Neuronal stem cell (in vitro differentiated cells): ENCODE measurements at regions not wholly inside any gene's neighbourhood (a gene's known extent, or its start where the extent isn't known, plus 50 kb on each side); places are given as distances from the start of the nearest gene placed in this dataset.
"Not testable (repeated sequence)": the region's sequence is repeated elsewhere in the genome, so short reads cannot be mapped to it uniquely, and the experiment has no call there.

ENCODE experiments used
- DNase-seq: peaks from one replicate; pipeline ENCODE4 v3.0.0-alpha.2; 2013; ENCODE audit warnings: low spot score
- H2AFZ ChIP-seq: one replicate; pipeline ENCODE4 v1.6.1; 2013; ENCODE audit warnings: mild to moderate bottlenecking, low read length, inconsistent platforms
- H2AK5ac ChIP-seq: 2 replicates; pipeline ENCODE4 v1.6.1; 2013; ENCODE audit warnings: low read depth, mild to moderate bottlenecking, inconsistent platforms, low read length, moderate library complexity, mixed read lengths
- H2BK120ac ChIP-seq: 2 replicates; pipeline ENCODE4 v1.6.1; 2013; ENCODE audit warnings: low read depth, mild to moderate bottlenecking, inconsistent platforms, low read length, moderate library complexity, mixed read lengths
- H2BK12ac ChIP-seq: one replicate; pipeline ENCODE4 v1.6.1; 2013; ENCODE audit warnings: low read length, inconsistent platforms
- H2BK15ac ChIP-seq: 2 replicates; pipeline ENCODE4 v1.6.1; 2013; ENCODE audit warnings: mild to moderate bottlenecking, low read length, inconsistent platforms, mixed read lengths
- H2BK5ac ChIP-seq: one replicate; pipeline ENCODE4 v1.6.1; 2013; ENCODE audit warnings: inconsistent platforms, mild to moderate bottlenecking, low read length, moderate library complexity
- H3K14ac ChIP-seq: one replicate; pipeline ENCODE4 v1.6.1; 2013; ENCODE audit warnings: low read length, inconsistent platforms
- H3K18ac ChIP-seq: 2 replicates; pipeline ENCODE4 v1.6.1; 2013; ENCODE audit warnings: low read length, inconsistent platforms
- H3K23ac ChIP-seq: 2 replicates; pipeline ENCODE4 v1.6.1; 2013; ENCODE audit warnings: low read depth, mild to moderate bottlenecking, mixed read lengths, low read length, inconsistent platforms; ENCODE audit not compliant: poor library complexity
- H3K27ac ChIP-seq: replicated peaks from 3 replicates; pipeline ENCODE4 v1.5.1; 2013; ENCODE audit warnings: low read length, inconsistent platforms
- H3K27me3 ChIP-seq, 3 experiments: 2 replicates each; pipeline ENCODE4 v1.6.1; 2013; ENCODE audit warnings: low read length in 3 of 3, mild to moderate bottlenecking in 2 of 3, inconsistent platforms in 1 of 3, low read depth in 1 of 3, mixed read lengths in 1 of 3, moderate library complexity in 1 of 3; ENCODE audit not compliant: control insufficient read depth in 3 of 3, insufficient read depth in 3 of 3
- H3K36me3 ChIP-seq, 2 donors: replicated peaks in 1 of 2; 2 replicates each; pipeline ENCODE4 v1.6.1; 2013; ENCODE audit warnings: low read length in 2 of 2; ENCODE audit not compliant: control insufficient read depth in 2 of 2, insufficient read depth in 2 of 2
- H3K4ac ChIP-seq: 2 replicates; pipeline ENCODE4 v1.6.1; 2013; ENCODE audit warnings: inconsistent platforms, mild to moderate bottlenecking, low read length, moderate library complexity
- H3K4me1 ChIP-seq, 2 donors: 1 replicate in 1 of 2; 2 replicates in 1 of 2; pipeline ENCODE4 v1.6.1; 2013; ENCODE audit warnings: low read length in 2 of 2, low read depth in 1 of 2; ENCODE audit not compliant: control insufficient read depth in 2 of 2, insufficient read depth in 1 of 2
- H3K4me2 ChIP-seq: one replicate; pipeline ENCODE4 v1.6.1; 2013; ENCODE audit warnings: mild to moderate bottlenecking, low read length, inconsistent platforms; ENCODE audit not compliant: insufficient read depth, poor library complexity, severe bottlenecking
- H3K4me3 ChIP-seq, 2 donors: 2 replicates each; pipeline ENCODE4 v1.5.1; 2013; ENCODE audit warnings: low read length in 2 of 2, mild to moderate bottlenecking in 2 of 2, inconsistent platforms in 1 of 2, moderate library complexity in 1 of 2
- H3K79me1 ChIP-seq: one replicate; pipeline ENCODE4 v1.6.1; 2013; ENCODE audit warnings: low read depth, mild to moderate bottlenecking, inconsistent platforms, low read length, moderate library complexity
- H3K9ac ChIP-seq: one replicate; pipeline ENCODE4 v1.6.1; 2013; ENCODE audit warnings: mild to moderate bottlenecking, low read depth, low read length, inconsistent platforms; ENCODE audit not compliant: poor library complexity
- H3K9me3 ChIP-seq, 2 donors: replicated peaks in 1 of 2; 2 replicates each; pipeline versions ENCODE3 to v1.6.1; 2013; ENCODE audit warnings: low read length in 2 of 2, mild to moderate bottlenecking in 2 of 2, inconsistent platforms in 1 of 2, low read depth in 1 of 2, mixed read lengths in 1 of 2, moderate library complexity in 1 of 2; ENCODE audit not compliant: control insufficient read depth in 2 of 2, insufficient read depth in 1 of 2
- H4K8ac ChIP-seq: one replicate; pipeline ENCODE4 v1.6.1; 2013; ENCODE audit warnings: low read depth, mild to moderate bottlenecking, inconsistent platforms, low read length, moderate library complexity
- H4K91ac ChIP-seq: one replicate; pipeline ENCODE4 v1.6.1; 2013; ENCODE audit warnings: low read length, low read depth, mild to moderate bottlenecking, inconsistent platforms; ENCODE audit not compliant: poor library complexity
- WGBS, 2 donors: extraction: QIAGEN DNeasy Blood & Tissue Kit; methylation state at CpG; one replicate each; pipeline ENCODE4 v1.1.7; 2013; ENCODE audit warnings: missing lambda C conversion rate in 2 of 2, mixed read lengths in 1 of 2; ENCODE audit not compliant: insufficient read length in 2 of 2, insufficient replicate concordance in 1 of 2; ENCODE audit errors: extremely low coverage in 2 of 2; 5-methylcytosine and 5-hydroxymethylcytosine counted together

GRCh38 chr16:10283246-10283645 lies 101.0 kb upstream of the GRIN2A start:
- not testable (repeated sequence) for H3K36me3 ChIP-seq, H2BK12ac ChIP-seq, H3K14ac ChIP-seq, H3K4me1 ChIP-seq, H3K4me2 ChIP-seq, H2AK5ac ChIP-seq, H3K27ac ChIP-seq, H4K8ac ChIP-seq, H3K79me1 ChIP-seq, H3K9ac ChIP-seq, H3K27me3 ChIP-seq, H3K4me3 ChIP-seq, H2BK5ac ChIP-seq, H3K18ac ChIP-seq, H2AFZ ChIP-seq, H2BK15ac ChIP-seq, H2BK120ac ChIP-seq, H3K23ac ChIP-seq, H3K4ac ChIP-seq, H3K9me3 ChIP-seq, H4K91ac ChIP-seq, DNase-seq
- WGBS, 2 donors = no CpG with 5 or more reads among the region's 8 CpGs

- H4K8ac ChIP-seq, H3K4me2 ChIP-seq: not testable (repeated sequence)
Measured at GRCh38 chr16:10290467-10291105, 95.3 kb upstream of the ATF7IP2 start.

GRCh38 chr16:10292197-10292596 lies 93.7 kb upstream of the ATF7IP2 start:
- H4K91ac ChIP-seq, H3K79me1 ChIP-seq, H3K4me1 ChIP-seq, H3K9me3 ChIP-seq, H3K27me3 ChIP-seq, H2BK15ac ChIP-seq, H3K36me3 ChIP-seq, H3K4me3 ChIP-seq, H2BK12ac ChIP-seq, H2AFZ ChIP-seq, H2BK120ac ChIP-seq, H3K18ac ChIP-seq, H3K23ac ChIP-seq, H2BK5ac ChIP-seq, H4K8ac ChIP-seq, H3K4ac ChIP-seq, H2AK5ac ChIP-seq, H3K4me2 ChIP-seq, H3K14ac ChIP-seq, H3K27ac ChIP-seq, H3K9ac ChIP-seq, DNase-seq: not testable (repeated sequence)
- whole genome bisulfite sequencing, 2 donors = no CpG with 5 or more reads among the region's 9 CpGs

More at GRCh38 chr16:10290467-10291105, 95.3 kb upstream of the ATF7IP2 start:
- not testable (repeated sequence) for H2BK120ac ChIP-seq, H3K79me1 ChIP-seq, H3K4ac ChIP-seq, H3K14ac ChIP-seq, H3K18ac ChIP-seq, H2AK5ac ChIP-seq, H3K27me3 ChIP-seq, H2BK15ac ChIP-seq, H3K36me3 ChIP-seq, H3K4me3 ChIP-seq, H3K9me3 ChIP-seq, H3K23ac ChIP-seq, DNase-seq, H2AFZ ChIP-seq, H3K9ac ChIP-seq, H3K27ac ChIP-seq, H2BK12ac ChIP-seq, H2BK5ac ChIP-seq, H4K91ac ChIP-seq, H3K4me1 ChIP-seq
- no CpG with 5 or more reads among the region's 2 CpGs for WGBS, 2 donors

GRCh38 chr16:10292976-10293375 lies 92.9 kb upstream of the ATF7IP2 start:
- no CpG with 5 or more reads among the region's 5 CpGs for WGBS, 2 donors
- not testable (repeated sequence) for H2AK5ac ChIP-seq, H3K4me3 ChIP-seq, H2BK15ac ChIP-seq, H2AFZ ChIP-seq, H2BK120ac ChIP-seq, H3K23ac ChIP-seq, H3K4me1 ChIP-seq, H3K36me3 ChIP-seq, H3K4ac ChIP-seq, H3K18ac ChIP-seq, H4K91ac ChIP-seq, H3K79me1 ChIP-seq, H2BK5ac ChIP-seq, H3K27me3 ChIP-seq, H3K27ac ChIP-seq, H4K8ac ChIP-seq, H3K9me3 ChIP-seq, H3K9ac ChIP-seq, H2BK12ac ChIP-seq, H3K4me2 ChIP-seq, H3K14ac ChIP-seq, DNase-seq
